Endothelial cell of umbilical vein (primary cell): ENCODE measurements at regions not wholly inside any gene's neighbourhood (a gene's known extent, or its start where the extent isn't known, plus 50 kb on each side); places are given as distances from the start of the nearest gene placed in this dataset.

ENCODE experiments used
- BruUV-seq: library from RNA; stranded (reverse); fragments of 400-500 nt; replicated peaks from 2 replicates; lab custom pipeline; 2021; lab: Mats Ljungman, UMichigan
- CTCF ChIA-PET: fragments of 300-600, 350-600 bp; sonication (Branson Sonifier 250); formaldehyde crosslinking; loops from one replicate; lab custom pipeline; 2021; ENCODE audit warnings: antibody characterized with exemption, inconsistent platforms; lab: Charles Lee
- POLR2A ChIA-PET: fragments of 300-600, 350-600 bp; sonication (Branson Sonifier 250); formaldehyde crosslinking; loops from one replicate; lab custom pipeline; 2021; ENCODE audit warnings: antibody characterized with exemption, inconsistent platforms; lab: Charles Lee
- DNase-seq: peaks from one replicate; pipeline ENCODE4 v3.0.0-alpha.2; 2011; ENCODE audit warnings: low read depth, low spot score
- FAIRE-seq: peaks from 2 replicates; lab custom pipeline; 2011; peaks lifted over from hg19 to GRCh38; lab: Jason Lieb, UNC
- H2AFZ ChIP-seq: 2 replicates; pipeline ENCODE4 v1.6.0; 2012; ENCODE audit warnings: low read depth, low read length, control low read depth, inconsistent platforms
- H3K27ac ChIP-seq: 2 replicates; pipeline ENCODE4 v1.5.1; 2011; ENCODE audit warnings: low read depth, mild to moderate bottlenecking, control low read depth, low read length, moderate library complexity; ENCODE audit not compliant: insufficient read depth
- H3K27me3 ChIP-seq, 2 experiments: 2 replicates each; pipeline versions ENCODE4 v1.6.0 to v1.6.1; 2011; ENCODE audit warnings: low read length in 2 of 2, mixed read lengths in 1 of 2; ENCODE audit not compliant: control insufficient read depth in 2 of 2, insufficient read depth in 2 of 2
- H3K36me3 ChIP-seq, 2 experiments: 2 replicates in 1 of 2; 3 replicates in 1 of 2; pipeline ENCODE4 v1.5.1; 2011; ENCODE audit warnings: low read length in 2 of 2, mild to moderate bottlenecking in 1 of 2, moderate library complexity in 1 of 2; ENCODE audit not compliant: control insufficient read depth in 2 of 2, insufficient read depth in 2 of 2; ENCODE audit errors: extremely low read depth in 1 of 2
- H3K4me1 ChIP-seq: 3 replicates; pipeline ENCODE4 v1.5.1; 2011; ENCODE audit warnings: mild to moderate bottlenecking, low read length; ENCODE audit not compliant: control insufficient read depth, insufficient read depth; ENCODE audit errors: extremely low read depth
- H3K4me2 ChIP-seq: 2 replicates; pipeline ENCODE4 v1.6.1; 2011; ENCODE audit warnings: low read length, control low read depth, mixed read lengths; ENCODE audit not compliant: insufficient read depth
- H3K4me3 ChIP-seq, 3 experiments: fragments of 200-600 bp in 1 of 3; sonication (generic), shearing (Covaris generic) in 1 of 3; replicated peaks in 1 of 3; 2 replicates each; pipeline ENCODE4 v1.5.1; 2011 to 2016; ENCODE audit warnings: control low read depth in 3 of 3, low read length in 3 of 3, mild to moderate bottlenecking in 2 of 3, inconsistent platforms in 1 of 3, low read depth in 1 of 3, moderate library complexity in 1 of 3; ENCODE audit not compliant: insufficient read depth in 1 of 3
- H3K79me2 ChIP-seq: 2 replicates; pipeline ENCODE4 v1.6.0; 2012; ENCODE audit warnings: low read length, inconsistent platforms; ENCODE audit not compliant: control insufficient read depth, insufficient read depth
- H3K9ac ChIP-seq: replicated peaks from 2 replicates; pipeline ENCODE3; 2011; ENCODE audit warnings: low read length, control low read depth; ENCODE audit not compliant: insufficient read depth; ENCODE audit errors: extremely low read depth
- H3K9me1 ChIP-seq: replicated peaks from 3 replicates; pipeline ENCODE4 v1.6.0; 2011; ENCODE audit warnings: mild to moderate bottlenecking, low read length; ENCODE audit not compliant: control insufficient read depth, insufficient read depth; ENCODE audit errors: extremely low read depth
- H3K9me3 ChIP-seq: replicated peaks from 2 replicates; pipeline ENCODE4 v1.5.1; 2012; ENCODE audit warnings: low read length, inconsistent platforms; ENCODE audit not compliant: control insufficient read depth, insufficient read depth
- H4K20me1 ChIP-seq: replicated peaks from 2 replicates; pipeline ENCODE3; 2011; ENCODE audit warnings: mild to moderate bottlenecking, low read length; ENCODE audit not compliant: control insufficient read depth, insufficient read depth; ENCODE audit errors: extremely low read depth
- CTCF ChIP-seq, 2 donors: IDR thresholded peaks; 1 replicate in 1 of 2; 2 replicates in 1 of 2; pipeline ENCODE4 v1.5.1; 2011; ENCODE audit warnings: low read length in 2 of 2, mild to moderate bottlenecking in 2 of 2, moderate library complexity in 2 of 2, control low read depth in 1 of 2, inconsistent platforms in 1 of 2, low read depth in 1 of 2; ENCODE audit not compliant: insufficient read depth in 1 of 2; ENCODE audit errors: extremely low read depth in 1 of 2
- EZH2 ChIP-seq: IDR thresholded peaks from 2 replicates; pipeline ENCODE4 v1.6.1; 2012; ENCODE audit warnings: borderline replicate concordance, low read depth, mild to moderate bottlenecking, moderate library complexity, low read length, inconsistent platforms; ENCODE audit not compliant: severe bottlenecking
- FOS ChIP-seq: IDR thresholded peaks from 2 replicates; pipeline ENCODE4 v1.6.1; 2011; ENCODE audit warnings: mild to moderate bottlenecking, low read length, moderate library complexity, borderline replicate concordance; ENCODE audit not compliant: insufficient read depth
- GATA2 ChIP-seq: IDR thresholded peaks from 2 replicates; pipeline ENCODE4 v1.7.0; 2011; ENCODE audit warnings: low read depth, mild to moderate bottlenecking, moderate library complexity, mixed read lengths, low read length; ENCODE audit not compliant: insufficient read length, insufficient read depth
- JUN ChIP-seq: IDR thresholded peaks from 2 replicates; pipeline ENCODE4 v1.6.1; 2011; ENCODE audit warnings: borderline replicate concordance, low read depth; ENCODE audit not compliant: insufficient read length, insufficient read depth
- MAX ChIP-seq: IDR thresholded peaks from 2 replicates; pipeline ENCODE4 v1.6.1; 2011; ENCODE audit not compliant: insufficient read depth, insufficient read length
- MYC ChIP-seq: IDR thresholded peaks from one replicate; pipeline ENCODE4 v1.6.1; 2011; ENCODE audit warnings: mild to moderate bottlenecking, low read depth, low read length
- POLR2A ChIP-seq: IDR thresholded peaks from 2 replicates; pipeline ENCODE4 v1.6.1; 2012; ENCODE audit warnings: low read depth, mild to moderate bottlenecking, control low read depth, low read length
- POLR2AphosphoS5 ChIP-seq: IDR thresholded peaks from 2 replicates; pipeline ENCODE4 v1.6.1; 2012; ENCODE audit warnings: low read depth, mild to moderate bottlenecking, control low read depth, low read length, moderate library complexity; ENCODE audit not compliant: insufficient read depth
- dilution Hi-C: fragments of 300-500 bp; cut with MboI; formaldehyde crosslinking; loops from one replicate; pipeline ENCODE4 v1.15.0; 2019; ENCODE audit warnings: low sequenced_read_pairs; ENCODE audit not compliant: extremely low pct_ligation_motif_present
- intact Hi-C: fragments of 100-400 bp; cut with micrococcal nuclease; formaldehyde crosslinking; loops from one replicate; pipeline ENCODE4 v1.10.0; 2022

DNA sequence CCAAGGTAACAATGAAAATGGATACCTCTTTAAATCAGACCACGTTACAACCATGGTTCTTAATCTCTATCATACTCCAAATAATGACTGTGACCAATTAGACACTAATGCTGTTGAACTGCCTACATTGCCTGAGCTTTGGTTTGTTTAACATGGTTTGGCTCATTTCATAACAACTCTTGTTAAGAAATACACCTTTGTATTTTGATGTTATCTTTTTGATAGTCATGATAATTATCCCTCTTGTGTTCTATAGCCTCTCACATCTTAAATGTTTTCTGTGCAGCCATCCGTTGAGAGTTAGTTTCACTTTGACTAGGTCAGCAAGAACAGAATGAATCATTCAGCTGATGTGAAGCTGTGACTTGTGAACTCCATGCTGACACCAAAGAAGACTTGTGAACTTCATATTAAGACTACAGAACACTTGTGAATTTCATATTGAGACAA lies 75.5 kb upstream of the RERGL start:
- FAIRE-seq (no peak), DNase-seq (no peak)
- Histone ChIP-seq H2AFZ (no peak overlapping the region), H3K9me3 (no peaks in the 10 kb centered on the region), H3K79me2 (no peaks in the 10 kb centered on the region), H3K27me3 (no peaks in the 10 kb centered on the region), H4K20me1 (no peaks in the 10 kb centered on the region), H3K4me2 (no peak overlapping the region), H3K9ac (no peak overlapping the region), H3K4me3 (no peak overlapping the region), H3K27ac (no peak overlapping the region), H3K4me1 (no peaks in the 10 kb centered on the region), H3K36me3 (no peaks in the 10 kb centered on the region), H3K9me1 (no peaks in the 10 kb centered on the region)
- no TSS peak for BruUV-seq
- ChIA-PET CTCF (no interaction called here), POLR2A (no interaction called here)
- dilution Hi-C loops: no loop called here
- intact Hi-C loops: no loop called here
- TF ChIP-seq MAX (no peak), GATA2 (no peak), POLR2A (no peak), EZH2 (no peak), MYC (no peak), POLR2AphosphoS5 (no peak), JUN (no peak), FOS (no peak), CTCF (IDR thresholded peaks at IDR 0.05; ENCODE audit: extremely low read depth in 1 of 2, insufficient read depth in 1 of 2, low read depth in 1 of 2, low read length in 2 of 2) (no peak)
